Omental fat pad (tissue), 3 donors: ENCODE measurements at regions not wholly inside any gene's neighbourhood (a gene's known extent, or its start where the extent isn't known, plus 50 kb on each side); places are given as distances from the start of the nearest gene placed in this dataset.

ENCODE experiments used
- ATAC-seq: fragments of 150-250 bp; one replicate; pipeline ENCODE4 v1.9.1; 2016; ENCODE audit warnings: mild to moderate bottlenecking, moderate library complexity; ENCODE audit not compliant: low FRiP score
- DNase-seq: peaks from one replicate; pipeline ENCODE4 v3.0.0-alpha.2; 2019; ENCODE audit warnings: low spot score
- TF ChIP-seq, protein P1 (sequence below), 3 donors: fragments of 450-650 bp; IDR thresholded peaks; one replicate each; pipeline ENCODE4 v1.5.1; 2016 to 2017; ENCODE audit warnings: antibody characterized with exemption in 3 of 3, mild to moderate bottlenecking in 3 of 3, moderate library complexity in 2 of 3

DNA sequence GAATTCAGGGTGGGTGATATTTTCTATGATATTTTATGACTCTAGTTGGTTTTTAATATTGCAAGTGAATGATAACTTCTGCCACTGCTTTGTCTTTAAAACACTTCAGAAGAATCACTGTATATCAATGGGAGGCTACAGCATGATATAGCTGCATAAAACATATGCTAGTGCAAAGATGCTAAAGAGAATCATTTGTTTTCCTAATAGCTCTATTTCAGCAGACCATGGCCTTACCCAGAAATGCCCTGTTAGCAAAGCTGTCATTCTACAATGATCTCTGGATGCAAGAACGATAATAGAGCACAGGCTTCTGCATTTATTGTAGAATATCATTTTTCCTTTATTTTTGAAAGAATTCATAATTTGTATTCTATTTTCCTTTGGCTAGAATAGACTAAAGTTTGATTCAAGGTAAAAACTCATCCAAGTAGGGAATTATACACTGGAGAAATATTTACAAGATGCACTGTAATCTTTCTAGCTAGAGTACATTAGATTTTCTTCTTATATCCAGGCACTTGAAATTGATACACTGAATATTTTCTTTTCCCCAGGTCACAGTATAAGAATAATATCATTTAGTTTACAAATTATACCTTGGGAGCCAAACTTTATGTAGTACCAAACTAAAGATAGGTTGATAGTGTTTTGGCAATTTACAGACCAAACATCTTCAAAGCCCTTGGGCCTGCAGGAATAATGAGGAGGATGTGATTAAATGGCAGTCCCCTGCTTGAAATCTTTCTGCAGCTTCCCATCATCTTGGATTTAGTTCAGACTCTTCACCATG is 252.6 kb upstream of the LINC00305 start:
- ATAC-seq: no peak
- TF ChIP-seq, protein P1, sequence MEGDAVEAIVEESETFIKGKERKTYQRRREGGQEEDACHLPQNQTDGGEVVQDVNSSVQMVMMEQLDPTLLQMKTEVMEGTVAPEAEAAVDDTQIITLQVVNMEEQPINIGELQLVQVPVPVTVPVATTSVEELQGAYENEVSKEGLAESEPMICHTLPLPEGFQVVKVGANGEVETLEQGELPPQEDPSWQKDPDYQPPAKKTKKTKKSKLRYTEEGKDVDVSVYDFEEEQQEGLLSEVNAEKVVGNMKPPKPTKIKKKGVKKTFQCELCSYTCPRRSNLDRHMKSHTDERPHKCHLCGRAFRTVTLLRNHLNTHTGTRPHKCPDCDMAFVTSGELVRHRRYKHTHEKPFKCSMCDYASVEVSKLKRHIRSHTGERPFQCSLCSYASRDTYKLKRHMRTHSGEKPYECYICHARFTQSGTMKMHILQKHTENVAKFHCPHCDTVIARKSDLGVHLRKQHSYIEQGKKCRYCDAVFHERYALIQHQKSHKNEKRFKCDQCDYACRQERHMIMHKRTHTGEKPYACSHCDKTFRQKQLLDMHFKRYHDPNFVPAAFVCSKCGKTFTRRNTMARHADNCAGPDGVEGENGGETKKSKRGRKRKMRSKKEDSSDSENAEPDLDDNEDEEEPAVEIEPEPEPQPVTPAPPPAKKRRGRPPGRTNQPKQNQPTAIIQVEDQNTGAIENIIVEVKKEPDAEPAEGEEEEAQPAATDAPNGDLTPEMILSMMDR (IDR thresholded peaks at IDR 0.05): no peak

DNA sequence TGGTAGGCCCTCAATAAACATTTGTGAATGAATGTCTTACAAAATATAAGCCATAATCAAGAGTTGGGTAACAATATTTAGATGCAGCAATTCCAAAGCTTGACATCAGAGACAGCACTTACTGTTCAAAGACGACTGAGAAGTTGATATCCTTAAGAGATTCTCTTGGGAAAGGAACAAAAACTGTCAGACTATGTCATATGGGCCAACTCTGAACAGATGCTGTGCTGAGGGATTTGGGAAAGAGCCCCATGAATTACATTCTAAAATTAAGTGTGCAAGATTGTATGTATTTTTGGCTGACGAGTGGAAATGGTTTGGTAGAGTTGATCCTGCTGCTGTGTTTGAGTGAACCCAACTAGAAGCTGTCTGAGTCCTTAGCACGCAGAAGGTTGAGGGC is 250.7 kb upstream of the LINC00305 start:
- ATAC-seq (no peak), DNase-seq (no peak)
- TF ChIP-seq, protein P1 (IDR thresholded peaks at IDR 0.05): no peak

More for the DNA sequence above, 252.6 kb upstream of the LINC00305 start:
- no peak for DNase-seq

DNA sequence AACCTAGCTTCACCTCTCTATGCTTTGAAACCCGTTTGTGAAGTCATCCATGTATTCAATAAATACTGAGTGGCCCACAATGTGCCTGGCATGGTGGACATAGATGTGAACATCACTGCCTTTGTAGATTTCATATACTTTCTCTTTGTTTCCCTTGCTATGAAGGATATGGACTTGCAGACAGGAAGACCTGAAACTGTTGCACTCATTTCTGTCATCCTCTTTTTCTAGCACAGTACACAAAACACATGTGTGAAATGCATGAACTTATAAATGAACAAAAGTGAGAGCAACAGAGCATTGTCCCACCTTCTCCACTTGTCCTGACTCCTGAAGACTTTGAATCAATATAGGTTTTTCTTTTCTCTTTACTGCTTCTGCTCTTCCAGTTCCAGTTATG is 249.4 kb upstream of the LINC00305 start:
- no peak for ATAC-seq
- no peak for DNase-seq
- TF ChIP-seq, protein P1 (IDR thresholded peaks at IDR 0.05): no peak

DNA sequence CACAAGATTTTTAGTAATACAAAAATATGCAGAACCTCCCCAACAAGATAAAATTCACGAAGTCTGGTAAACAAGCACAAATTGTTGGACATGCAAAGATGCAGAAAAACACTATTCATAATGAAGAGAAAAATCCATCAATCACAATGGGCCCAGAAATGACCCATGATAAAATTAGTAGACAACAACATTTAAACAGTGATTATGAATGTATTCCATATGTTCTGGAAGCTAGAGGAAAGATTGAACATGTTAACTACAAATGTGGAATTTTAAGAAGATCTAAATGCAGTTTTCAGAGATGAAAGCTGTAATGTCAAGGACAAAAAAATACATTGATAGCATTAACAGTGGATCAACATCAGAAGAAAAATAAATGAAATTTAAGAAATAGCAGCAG is 243.3 kb upstream of the LINC00305 start:
- no peak for ATAC-seq
- DNase-seq: no peak
- TF ChIP-seq, protein P1 (IDR thresholded peaks at IDR 0.05): no peak

DNA sequence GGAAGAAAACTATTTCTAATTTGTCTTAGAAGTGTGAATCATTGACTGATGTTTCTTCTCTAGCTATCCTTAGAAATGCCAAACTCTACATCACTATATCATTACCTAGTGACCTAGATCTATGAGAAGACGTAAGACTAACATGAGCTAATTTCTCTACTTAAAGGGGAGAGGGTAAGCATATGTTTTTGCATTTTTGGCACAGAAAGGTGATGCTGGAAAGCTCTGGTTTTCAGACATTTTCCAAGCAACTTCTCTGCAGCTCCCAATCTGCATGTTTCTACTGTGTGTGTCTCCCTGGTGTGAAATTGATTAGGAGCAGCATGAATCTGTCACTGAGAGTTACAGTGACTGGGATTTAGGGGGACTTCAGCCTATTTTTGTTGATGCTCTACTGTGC is 235.2 kb upstream of the LINC00305 start:
- TF ChIP-seq, protein P1 (IDR thresholded peaks at IDR 0.05): no peak
- ATAC-seq: no peak

DNA sequence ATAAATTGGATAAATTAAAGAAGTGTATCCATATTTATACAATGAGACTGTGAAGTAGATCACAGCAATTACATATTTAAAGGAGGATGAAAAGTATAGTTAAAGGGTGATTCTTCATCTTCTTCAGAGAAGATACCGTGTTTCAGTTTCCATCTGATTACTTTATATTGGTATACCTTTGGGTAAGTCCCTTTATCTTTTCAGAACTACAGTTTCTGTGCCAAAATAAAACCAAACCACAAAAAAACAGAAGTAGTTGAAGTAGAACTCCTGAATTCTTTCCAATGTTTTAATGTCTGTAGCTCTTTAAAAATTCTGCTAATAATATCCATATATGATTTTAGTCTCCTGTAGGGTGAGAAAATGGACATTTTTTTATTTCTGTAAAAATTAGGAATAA is 231.2 kb upstream of the LINC00305 start:
- no peak for ATAC-seq
- TF ChIP-seq, protein P1 (IDR thresholded peaks at IDR 0.05): no peak
- DNase-seq: no peak

More for the DNA sequence above, 235.2 kb upstream of the LINC00305 start:
- DNase-seq: no peak

DNA sequence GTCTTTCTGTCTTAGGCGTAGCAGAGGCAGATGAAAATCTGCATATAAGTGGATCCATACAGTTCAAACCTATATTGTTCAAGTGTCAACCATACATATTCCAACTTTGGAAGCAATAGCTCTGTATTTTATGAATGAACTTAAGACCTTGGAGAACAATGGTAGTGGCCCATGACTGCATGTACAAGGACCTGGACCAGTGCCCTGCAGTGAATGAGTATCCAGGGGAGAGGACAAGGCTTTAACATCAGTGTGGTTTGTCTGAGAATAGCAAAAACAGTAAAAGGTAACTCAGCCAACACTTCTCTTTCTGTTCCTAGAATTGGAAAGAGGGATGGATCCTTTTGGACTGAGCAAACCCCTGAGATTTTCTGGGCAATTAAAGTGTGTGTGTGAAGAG is 230.8 kb upstream of the LINC00305 start:
- DNase-seq: no peak
- TF ChIP-seq, protein P1 (IDR thresholded peaks at IDR 0.05): no peak
- no peak for ATAC-seq
